Left renal cortex interstitium (tissue), 4 donors: ENCODE measurements at regions not wholly inside any gene's neighbourhood (a gene's known extent, or its start where the extent isn't known, plus 50 kb on each side); places are given as distances from the start of the nearest gene placed in this dataset.

ENCODE experiments used
- DNase-seq, 4 donors: peaks; one replicate each; pipeline ENCODE4 v3.0.0-alpha.2; 2013; ENCODE audit warnings: low read depth in 4 of 4, low spot score in 2 of 4, missing footprints in 1 of 4

DNA sequence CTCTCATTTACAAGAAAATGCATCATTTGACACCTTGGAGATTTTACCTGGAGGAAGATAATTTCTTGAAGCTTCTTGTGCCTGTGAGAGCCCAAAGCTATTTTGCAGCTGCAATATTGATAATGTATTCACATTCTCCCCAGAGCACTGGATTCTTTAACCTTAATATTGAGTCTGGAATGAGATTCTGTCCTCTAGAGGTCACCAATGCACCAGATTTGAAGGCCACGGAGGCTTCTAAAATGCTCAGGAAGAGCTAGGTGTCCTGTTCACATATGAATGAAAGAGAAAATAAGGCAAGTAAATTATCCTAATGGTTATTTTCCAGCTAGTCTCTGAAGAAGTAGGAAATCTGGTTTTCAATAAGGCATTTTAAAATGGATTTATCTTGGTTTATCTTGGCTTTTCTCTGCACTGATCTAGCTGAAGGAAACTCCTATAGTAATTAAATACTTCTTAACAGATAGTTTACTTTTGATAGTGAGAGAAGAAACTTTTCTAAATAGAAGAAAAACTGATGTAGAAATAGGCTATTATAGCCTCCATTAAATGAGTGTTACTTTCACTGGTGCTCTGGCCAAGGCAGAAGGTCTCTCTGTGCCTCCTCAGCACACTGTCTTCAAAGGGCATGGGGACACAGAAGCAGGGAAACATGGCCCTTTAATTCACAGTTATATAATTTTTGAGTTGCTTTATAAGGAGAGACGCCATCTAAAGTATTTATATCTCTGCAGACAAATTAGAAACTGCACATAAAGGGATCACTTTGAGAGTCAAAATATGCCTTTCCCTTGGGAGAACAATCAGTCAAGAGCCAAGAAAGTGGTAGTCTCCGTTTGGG, 297.0 kb upstream of the ACTBL2 start:
- peak; percentile 26 to 62 (median 44) for DNase-seq

DNA sequence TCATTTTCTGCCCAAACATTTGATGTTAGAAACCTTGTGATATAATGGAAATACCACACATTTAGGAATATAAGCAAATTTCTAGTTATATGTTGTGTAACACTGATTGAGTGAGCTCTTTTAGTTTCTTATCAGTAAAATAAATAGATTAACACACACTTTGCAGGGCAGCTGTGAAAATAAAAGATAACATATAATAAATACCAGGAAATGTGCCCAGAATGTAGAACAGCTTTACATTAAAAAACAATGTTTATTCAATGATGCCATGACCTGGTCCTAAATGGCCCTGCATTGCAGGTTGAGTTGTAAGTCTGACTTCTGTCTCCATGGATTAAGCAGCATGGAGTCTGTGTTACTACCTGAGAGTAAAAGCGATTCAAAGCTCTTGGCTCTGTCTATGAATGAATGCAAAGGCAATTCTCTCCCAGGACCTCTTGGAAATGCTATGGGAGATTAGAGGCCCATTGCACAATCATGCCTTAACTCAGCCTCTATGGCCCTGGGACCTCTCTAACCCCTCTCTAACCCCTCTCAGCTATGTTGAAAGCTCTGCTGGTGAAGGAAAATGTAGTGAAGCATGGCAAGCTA, 296.0 kb upstream of the ACTBL2 start:
- DNase-seq, result no peak

GRCh38 chr5:57777174-57777581, 294.6 kb upstream of the ACTBL2 start:
- DNase-seq, result no peak

- DNase-seq, result no peak
Measured at GRCh38 chr5:57776035-57776434, 293.4 kb upstream of the ACTBL2 start.

- DNase-seq, result no peak
Measured at GRCh38 chr5:57774439-57774838, 291.8 kb upstream of the ACTBL2 start.

GRCh38 chr5:57772512-57772911, 289.9 kb upstream of the ACTBL2 start:
- DNase-seq, result no peak

DNA sequence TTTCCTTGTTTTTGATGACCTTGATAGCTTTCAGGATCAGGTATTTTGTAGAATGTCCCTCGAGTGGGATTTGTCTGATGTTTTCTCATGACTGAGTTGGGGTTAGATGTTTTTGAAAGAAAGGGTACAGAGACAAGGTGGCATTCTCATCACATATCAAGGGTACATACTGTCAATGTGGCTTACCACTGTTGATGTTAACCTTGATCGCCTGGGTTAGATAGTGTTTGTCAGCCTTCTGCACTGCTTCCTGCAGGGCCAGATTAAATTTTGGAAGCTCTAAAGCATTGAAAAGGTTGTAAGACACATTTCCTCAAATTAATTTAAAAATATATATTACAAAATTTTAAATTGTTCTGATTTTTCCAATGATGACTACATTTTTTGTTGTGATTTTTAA, 287.4 kb upstream of the ACTBL2 start:
- no peak for DNase-seq

DNA sequence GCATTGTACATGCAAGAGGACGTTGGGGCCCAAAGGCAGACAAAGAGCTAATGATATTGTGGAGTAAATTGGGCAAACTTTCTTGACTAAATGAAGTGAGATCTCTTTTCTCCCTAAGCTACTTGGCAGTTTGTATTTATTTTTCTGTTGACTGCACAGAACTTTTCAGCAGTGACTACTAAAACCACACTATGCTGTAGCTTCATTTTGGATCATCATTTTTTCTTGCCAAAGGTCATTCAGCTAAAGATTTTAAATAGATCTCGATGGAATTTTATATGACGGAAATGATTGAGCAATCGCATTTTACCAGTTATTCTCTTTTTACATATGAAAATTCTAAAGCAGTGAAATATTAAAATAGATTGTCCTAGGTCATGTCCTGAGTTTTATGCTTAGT, 286.1 kb upstream of the ACTBL2 start:
- no peak for DNase-seq

DNA sequence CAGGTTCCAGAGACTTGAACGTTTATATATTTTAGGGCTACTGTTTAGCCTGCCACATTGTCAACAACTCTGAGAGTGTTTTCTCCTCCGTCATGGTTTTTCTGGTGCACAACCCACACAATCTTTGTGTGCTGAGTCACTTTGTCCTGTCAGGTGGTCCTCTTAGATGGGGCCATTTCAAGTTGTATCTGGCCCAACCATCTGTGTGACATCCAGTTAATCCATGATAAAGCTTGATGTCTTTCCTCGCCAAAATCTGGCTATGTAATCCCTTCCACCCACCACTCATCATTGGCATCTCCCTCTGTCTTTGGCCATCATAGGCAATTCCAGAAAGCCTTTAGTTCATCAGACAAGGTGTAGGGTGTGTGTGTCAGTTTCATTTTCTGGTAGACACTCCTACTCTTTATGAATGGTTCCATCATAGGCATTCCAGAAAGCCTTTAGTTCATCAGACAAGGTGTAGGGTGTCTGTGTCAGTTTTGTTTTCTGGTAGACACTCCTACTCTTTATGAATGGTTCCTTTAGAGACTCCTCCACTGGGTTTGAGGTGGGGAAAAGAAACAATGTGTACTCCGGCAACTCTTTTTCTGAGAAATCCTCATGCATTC, 282.0 kb upstream of the ACTBL2 start:
- no peak for DNase-seq

GRCh38 chr5:57761513-57761912, 278.9 kb upstream of the ACTBL2 start:
- DNase-seq, result no peak

- DNase-seq, result no peak
Measured at GRCh38 chr5:57754616-57755015, 272.0 kb upstream of the ACTBL2 start.

DNA sequence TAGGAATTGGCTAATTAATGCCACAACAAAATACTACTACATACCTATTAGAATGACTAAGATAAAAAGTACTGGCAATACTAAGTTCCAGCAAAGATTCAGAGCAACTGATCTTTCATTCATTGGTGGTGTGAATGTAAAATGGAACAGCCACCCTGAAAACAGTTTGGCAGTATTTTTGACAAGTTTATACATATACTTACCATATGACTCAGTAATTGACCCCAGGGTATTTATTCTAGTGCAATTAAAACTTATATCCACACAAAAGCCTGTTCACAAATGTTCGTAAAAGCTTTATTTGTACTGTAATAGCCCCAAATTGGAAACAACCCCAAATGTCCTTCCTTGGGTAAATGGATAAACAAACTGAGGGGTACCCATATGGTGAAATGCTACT, 270.8 kb upstream of the ACTBL2 start:
- no peak for DNase-seq

DNA sequence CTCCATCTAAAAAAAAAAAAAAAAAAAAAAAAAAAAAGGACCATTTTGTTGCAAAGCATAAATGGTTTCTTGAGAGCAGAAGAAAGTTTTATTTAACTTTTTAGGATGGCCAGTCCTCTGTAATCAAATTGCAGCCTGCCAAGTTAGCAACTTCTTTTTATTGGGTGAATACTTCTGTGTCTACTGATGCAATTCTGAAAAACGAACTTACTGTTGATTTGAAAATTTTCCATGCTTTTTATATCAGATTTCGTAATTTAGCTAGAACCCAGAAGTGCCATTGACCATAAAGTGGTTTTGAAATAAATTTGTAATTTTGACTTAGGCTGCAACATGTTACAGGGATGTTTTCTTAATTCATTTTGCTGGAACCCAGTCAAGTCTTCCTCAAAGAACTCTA, 269.1 kb upstream of the ACTBL2 start:
- no peak for DNase-seq

- DNase-seq, result no peak
Measured at GRCh38 chr5:57750891-57751290, 268.3 kb upstream of the ACTBL2 start.

GRCh38 chr5:57750282-57750681, 267.7 kb upstream of the ACTBL2 start:
- DNase-seq, result no peak

- no peak for DNase-seq
Measured at GRCh38 chr5:57749396-57749795, 266.8 kb upstream of the ACTBL2 start.

GRCh38 chr5:57745700-57746651, 263.4 kb upstream of the ACTBL2 start:
- no peak for DNase-seq

GRCh38 chr5:57745029-57745428, 262.4 kb upstream of the ACTBL2 start:
- no peak for DNase-seq

DNA sequence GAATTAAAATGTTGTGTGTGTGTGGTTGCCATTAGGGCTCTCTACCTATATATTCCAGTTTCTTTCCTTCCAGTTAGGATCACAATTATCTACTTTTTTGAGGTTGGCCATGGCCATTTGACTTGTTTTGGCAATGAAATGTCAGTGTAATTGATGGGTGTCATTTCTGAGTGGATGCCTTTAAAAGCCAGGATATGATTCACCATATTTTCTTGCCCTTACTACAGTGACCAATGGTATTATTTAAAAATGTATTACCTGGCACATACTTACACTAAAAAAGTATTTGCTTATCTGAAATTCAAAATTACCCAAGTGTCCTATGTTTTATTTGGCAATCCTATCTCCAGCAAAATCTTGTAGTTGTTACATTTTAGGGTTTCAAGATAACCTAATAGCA, 258.7 kb upstream of the ACTBL2 start:
- no peak for DNase-seq

DNA sequence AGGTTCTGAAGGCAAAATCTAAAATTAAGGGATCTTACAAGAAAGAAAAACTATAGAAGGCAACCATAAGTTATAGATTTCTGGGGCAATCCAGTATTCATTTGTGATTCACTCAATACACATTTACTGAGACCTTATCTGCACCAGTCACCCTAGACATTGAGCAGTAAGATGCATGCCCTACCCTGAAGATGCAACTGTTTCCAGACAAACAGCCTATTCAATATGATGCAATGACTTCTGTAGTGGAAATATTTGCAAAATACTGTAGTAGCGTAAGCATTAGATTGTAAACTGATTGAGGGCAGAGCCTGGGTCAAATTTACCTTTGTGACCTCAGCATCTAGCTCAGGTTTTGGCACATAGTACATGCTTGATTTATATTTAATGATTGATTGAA, 256.2 kb upstream of the ACTBL2 start:
- no peak for DNase-seq

- DNase-seq, result no peak
Measured at GRCh38 chr5:57738301-57738700, 255.7 kb upstream of the ACTBL2 start.
